Heart left ventricle (tissue), 16 donors: ENCODE measurements at regions not wholly inside any gene's neighbourhood (a gene's known extent, or its start where the extent isn't known, plus 50 kb on each side); places are given as distances from the start of the nearest gene placed in this dataset.
A peak's percentile ranks its signal among the peaks of the same experiment; 100 is the strongest.

Source experiments
- ATAC-seq, 4 donors: fragments of 200-7000 bp; cut with Tn5 transposase; one replicate each; pipeline ENCODE4 v1.9.1; 2020 to 2022; ENCODE audit warnings: moderate library complexity in 4 of 4, mild to moderate bottlenecking in 3 of 4, moderate number of reproducible peaks in 1 of 4
- DNase-seq, 5 donors: peaks; one replicate each; pipeline ENCODE4 v3.0.0-alpha.2; 2020
- H3K27ac ChIP-seq, 12 donors: fragments of 200-600 bp; sonication (generic) in 4 of 12; one replicate each; pipeline versions ENCODE4 v1.5.0 to v1.8.0; 2016 to 2022; ENCODE audit warnings: mild to moderate bottlenecking in 2 of 12
- H3K27me3 ChIP-seq, 9 donors: fragments of 200-600 bp; sonication (generic) in 2 of 9; one replicate each; pipeline versions ENCODE4 v1.5.1 to v1.8.0; 2016 to 2022; ENCODE audit warnings: mild to moderate bottlenecking in 3 of 9
- H3K36me3 ChIP-seq, 9 donors: fragments of 200-600 bp; sonication (generic) in 2 of 9; one replicate each; pipeline versions ENCODE4 v1.5.0 to v1.8.0; 2018 to 2022; ENCODE audit warnings: mild to moderate bottlenecking in 2 of 9
- H3K4me1 ChIP-seq, 12 donors: fragments of 200-600 bp; sonication (generic) in 4 of 12; one replicate each; pipeline versions ENCODE4 v1.5.0 to v1.8.0; 2016 to 2022; ENCODE audit warnings: mild to moderate bottlenecking in 3 of 12
- H3K4me3 ChIP-seq, 12 donors: fragments of 200-600 bp; sonication (generic) in 4 of 12; one replicate each; pipeline versions ENCODE4 v1.5.0 to v1.8.0; 2017 to 2022; ENCODE audit warnings: mild to moderate bottlenecking in 9 of 12, moderate library complexity in 4 of 12
- H3K9me3 ChIP-seq, 12 donors: fragments of 200-600 bp; sonication (generic) in 4 of 12; one replicate each; pipeline versions ENCODE4 v1.5.0 to v1.8.0; 2016 to 2022; ENCODE audit warnings: mild to moderate bottlenecking in 1 of 12
- CTCF ChIP-seq, 12 donors: fragments of 200-600 bp; sonication (generic) in 4 of 12; IDR thresholded peaks; one replicate each; pipeline versions ENCODE4 v1.5.0 to v1.8.0; 2018 to 2022; ENCODE audit warnings: antibody characterized with exemption in 12 of 12, mild to moderate bottlenecking in 5 of 12
- POLR2A ChIP-seq, 2 donors: fragments of 450-650 bp; IDR thresholded peaks; one replicate each; pipeline ENCODE4 v1.6.1; 2017; ENCODE audit warnings: antibody characterized with exemption in 2 of 2, mild to moderate bottlenecking in 2 of 2, moderate library complexity in 2 of 2
- WGBS, 4 donors: extraction: QIAGEN DNeasy Blood & Tissue Kit in 2 of 4; methylation state at CpG; one replicate each; pipeline versions ENCODE4 v1.1.5 to v1.1.7; 2013 to 2018; 5-methylcytosine and 5-hydroxymethylcytosine counted together
- intact Hi-C, 10 donors: fragments of 100-400 bp; cut with DNase I; formaldehyde crosslinking; loops; one replicate each; pipeline versions ENCODE4 v1.11.1 to v1.14.2; 2022
- donor health status: ischemic (EF 13 %, LVEDD 7.1; RV severe dilation, severe dysfunction).
- donor health status: healthy with polysubstance abuse.
- donor health status: DM: no; HTN: yes; CAD: no.
- donor health status: DM: no; HTN: no; CAD: no.
- donor health status: ischemic (EF 25% LVEDD 6.9; RV normal size, moderate dysfunction).
- donor health status: ischemic (EF 25% LVEDD 5.7; RV mildly dilated, moderate dysfunction).
- donor health status: healthy.
- donor health status: DM: yes; HTN: yes; CAD: no.
- donor health status: ischemic (EF 35%, LVEDD 5.7; RV mildly dilated, moderate dysfunction).
- donor health status: nonischemic (EF 11% LVEDD 7.7; RV severe dilation, severe dysfunction).
- donor health status: DM: yes; HTN: yes; CAD: no.
- donor health status: PGD.
- donor health status: ischemic (EF 29% LVEDD 5.4; RV normal size, mild dysfunction).
- donor health status: nonischemic (EF 23%, LVEDD 6.1; RV moderate dilation, normal function).

- H3K36me3 ChIP-seq: no peaks in the 10 kb centered on the region
- no peak for TF ChIP-seq POLR2A (IDR thresholded peaks at IDR 0.05)
- no peak for TF ChIP-seq CTCF (IDR thresholded peaks at IDR 0.05)
- H3K27me3 ChIP-seq: peaks cover 0 to 38% (median 0%) of the 10 kb centered on the region in 9 donors
- peaks cover 0 to 4% (median 0%) of the 10 kb centered on the region in 12 donors for H3K9me3 ChIP-seq
- peaks cover 0 to 9% (median 0%) of the 10 kb centered on the region in 12 donors for H3K4me1 ChIP-seq
- intact Hi-C loops: no loop called here
- DNase-seq (no peak), ATAC-seq (no peak)
- no peak overlapping the region for H3K27ac ChIP-seq
- H3K4me3 ChIP-seq: no peak overlapping the region
- WGBS, 4 donors: 89 to 93% (median 90%) methylated on average over 10 of the region's 10 CpGs
These were observed 543.9 kb downstream of the MIAT start for GRCh38 chr22:27201276-27201675.

- Histone ChIP-seq H3K4me3 (no peak overlapping the region), H3K27ac (no peak overlapping the region), H3K4me1 (peaks cover 0 to 9% (median 0%) of the 10 kb centered on the region in 12 donors), H3K27me3 (peaks cover 0 to 42% (median 0%) of the 10 kb centered on the region in 9 donors), H3K36me3 (no peaks in the 10 kb centered on the region), H3K9me3 (peaks cover 0 to 4% (median 0%) of the 10 kb centered on the region in 12 donors)
- intact Hi-C loops: no loop called here
- 87 to 94% (median 89%) methylated on average over 3 of the region's 3 CpGs for WGBS, 4 donors
- no peak for DNase-seq
- ATAC-seq: no peak
- no peak for TF ChIP-seq CTCF (IDR thresholded peaks at IDR 0.05)
- TF ChIP-seq POLR2A (IDR thresholded peaks at IDR 0.05): no peak
These were observed 544.4 kb downstream of the MIAT start for GRCh38 chr22:27201741-27202140.

- ATAC-seq: peak in 1 of 4 donors; percentile 32
- H3K27me3 ChIP-seq: peaks cover 0 to 50% (median 0%) of the 10 kb centered on the region in 9 donors
- no peak for DNase-seq
- WGBS, 4 donors: 63 to 92% (median 89%) methylated on average over 2 of the region's 2 CpGs
- intact Hi-C loops: no loop called here
- H3K4me3 ChIP-seq: no peak overlapping the region
- TF ChIP-seq CTCF (IDR thresholded peaks at IDR 0.05) (no peak), POLR2A (IDR thresholded peaks at IDR 0.05) (no peak)
- peak overlapping the region in 4 of 12 donors; percentile 29 to 49 (median 38) for H3K27ac ChIP-seq
- no peaks in the 10 kb centered on the region for H3K9me3 ChIP-seq
- no peaks in the 10 kb centered on the region for H3K36me3 ChIP-seq
- peaks cover 0 to 9% (median 0%) of the 10 kb centered on the region in 12 donors for H3K4me1 ChIP-seq
These were observed 545.9 kb downstream of the MIAT start for GRCh38 chr22:27203276-27203660.

GRCh38 chr22:27204280-27204679 lies 546.9 kb downstream of the MIAT start:
- H3K9me3 ChIP-seq: no peaks in the 10 kb centered on the region
- peaks cover 0 to 58% (median 0%) of the 10 kb centered on the region in 9 donors for H3K27me3 ChIP-seq
- 86 to 90% (median 88%) methylated on average over 5 of the region's 5 CpGs for WGBS, 4 donors
- H3K4me3 ChIP-seq: no peak overlapping the region
- intact Hi-C loops: no loop called here
- H3K4me1 ChIP-seq: peaks cover 0 to 9% (median 0%) of the 10 kb centered on the region in 12 donors
- TF ChIP-seq POLR2A (IDR thresholded peaks at IDR 0.05) (no peak), CTCF (IDR thresholded peaks at IDR 0.05) (no peak)
- H3K36me3 ChIP-seq: no peaks in the 10 kb centered on the region
- ATAC-seq (no peak), DNase-seq (no peak)
- no peak overlapping the region for H3K27ac ChIP-seq
